HL-60 (cell line): ENCODE measurements at regions not wholly inside any gene's neighbourhood (a gene's known extent, or its start where the extent isn't known, plus 50 kb on each side); places are given as distances from the start of the nearest gene placed in this dataset.

Experiments used
- DNase-seq, 2 experiments: peaks; one replicate each; pipeline ENCODE4 v3.0.0-alpha.2; 2010 to 2020; ENCODE audit warnings: low read depth in 1 of 2, low spot score in 1 of 2
- H3K27ac ChIP-seq: fragments of 250-450 bp; sonication (Bioruptor Pico); replicated peaks from 2 replicates; pipeline ENCODE4 v1.5.1; 2020; ENCODE audit warnings: mild to moderate bottlenecking, moderate library complexity
- H3K27me3 ChIP-seq: fragments of 250-450 bp; sonication (Bioruptor Pico); 2 replicates; pipeline ENCODE4 v1.5.1; 2021; ENCODE audit warnings: mild to moderate bottlenecking, moderate library complexity; ENCODE audit not compliant: insufficient read depth, poor library complexity, severe bottlenecking
- H3K4me3 ChIP-seq: replicated peaks from 2 replicates; pipeline ENCODE4 v1.5.1; 2011; ENCODE audit warnings: mild to moderate bottlenecking, control low read depth, low read length; ENCODE audit not compliant: insufficient read depth
- CTCF ChIP-seq: IDR thresholded peaks from one replicate; pipeline ENCODE4 v1.5.1; 2011; ENCODE audit warnings: low read length, control low read depth, inconsistent platforms; ENCODE audit not compliant: insufficient read depth
- GABPA ChIP-seq: IDR thresholded peaks from 2 replicates; pipeline ENCODE4 v1.6.1; 2012; ENCODE audit warnings: low read depth
- POLR2AphosphoS5 ChIP-seq: IDR thresholded peaks from 2 replicates; pipeline ENCODE4 v1.6.1; 2012; ENCODE audit warnings: low read depth
- REST ChIP-seq: IDR thresholded peaks from 2 replicates; pipeline ENCODE4 v1.6.1; 2012; ENCODE audit warnings: low read depth; ENCODE audit not compliant: insufficient replicate concordance
- SPI1 ChIP-seq: IDR thresholded peaks from 2 replicates; pipeline ENCODE4 v1.6.1; 2012; ENCODE audit warnings: low read depth, mild to moderate bottlenecking, borderline replicate concordance

DNA sequence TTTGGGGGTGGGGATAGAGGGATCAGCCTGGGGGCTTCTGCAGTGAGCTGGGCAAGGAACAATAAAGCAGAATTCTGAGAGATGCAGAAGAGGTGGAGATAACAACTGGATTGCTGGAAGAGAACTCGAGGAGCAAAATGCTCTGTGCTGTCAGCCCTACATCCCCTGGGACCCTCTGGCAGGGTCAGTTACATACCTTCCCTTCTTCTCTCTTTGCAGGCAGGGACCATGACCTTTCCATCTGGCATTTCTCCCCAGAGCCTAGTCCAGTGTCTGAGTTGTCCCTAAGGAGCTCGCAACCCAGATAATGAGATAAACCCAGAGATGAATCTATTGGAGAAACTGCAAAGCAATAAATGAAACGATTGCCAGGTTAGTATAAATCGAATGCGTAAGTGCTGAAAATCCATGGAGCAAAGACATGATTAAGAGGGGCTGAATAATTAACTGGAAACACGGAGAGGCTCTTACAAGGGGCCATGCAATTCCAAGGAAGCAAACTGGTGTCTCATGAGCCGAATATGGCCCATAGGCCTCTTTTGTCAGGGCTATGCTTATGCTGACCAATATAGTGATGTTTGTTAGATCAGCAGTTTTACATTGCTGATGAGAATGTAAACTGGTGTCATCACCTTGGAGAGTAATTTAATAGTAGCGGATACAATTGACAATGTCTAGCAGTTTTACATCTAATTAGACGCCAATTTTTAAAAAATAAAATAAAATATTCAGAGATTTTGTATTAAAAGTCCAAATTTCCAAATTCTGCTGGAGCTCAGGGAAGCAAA lies 129.4 kb upstream of the IRX5 start:
- no peak overlapping the region for H3K27ac ChIP-seq
- no peaks in the 10 kb centered on the region for H3K27me3 ChIP-seq
- TF ChIP-seq REST (no peak), SPI1 (no peak), POLR2AphosphoS5 (no peak), GABPA (no peak), CTCF (no peak)
- DNase-seq: no peak
- no peak overlapping the region for H3K4me3 ChIP-seq

GRCh38 chr16:54798267-54798666 lies 132.4 kb upstream of the IRX5 start:
- Histone ChIP-seq H3K27me3 (no peaks in the 10 kb centered on the region), H3K4me3 (no peak overlapping the region), H3K27ac (no peak overlapping the region)
- TF ChIP-seq SPI1 (no peak), GABPA (no peak), CTCF (no peak), REST (no peak), POLR2AphosphoS5 (no peak)
- no peak for DNase-seq

GRCh38 chr16:54796211-54796610 lies 134.5 kb upstream of the IRX5 start:
- Histone ChIP-seq H3K27ac (no peak overlapping the region), H3K4me3 (no peak overlapping the region), H3K27me3 (no peaks in the 10 kb centered on the region)
- DNase-seq: no peak
- no peak for TF ChIP-seq GABPA
- no peak for TF ChIP-seq SPI1
- TF ChIP-seq POLR2AphosphoS5: no peak
- TF ChIP-seq CTCF: no peak
- no peak for TF ChIP-seq REST
